Fibroblast of lung (primary cell): ENCODE measurements at regions not wholly inside any gene's neighbourhood (a gene's known extent, or its start where the extent isn't known, plus 50 kb on each side); places are given as distances from the start of the nearest gene placed in this dataset.

ENCODE experiments used
- DNase-seq, 2 donors: peaks; one replicate each; pipeline versions ENCODE4 v3.0.0 to v3.0.0-alpha.2; 2010; ENCODE audit warnings: low read depth in 2 of 2
- H2AFZ ChIP-seq: 2 replicates; pipeline ENCODE4 v1.5.1; 2012; ENCODE audit warnings: low read length, control low read depth, inconsistent platforms
- H3K27ac ChIP-seq: 2 replicates; pipeline ENCODE4 v1.5.1; 2011; ENCODE audit warnings: low read length, control low read depth; ENCODE audit not compliant: insufficient read depth
- H3K27me3 ChIP-seq: 2 replicates; pipeline ENCODE4 v1.5.1; 2011; ENCODE audit warnings: mild to moderate bottlenecking, low read length; ENCODE audit not compliant: control insufficient read depth, insufficient read depth
- H3K36me3 ChIP-seq: 2 replicates; pipeline ENCODE4 v1.5.1; 2011; ENCODE audit warnings: low read length; ENCODE audit not compliant: control insufficient read depth, insufficient read depth
- H3K4me1 ChIP-seq: 2 replicates; pipeline ENCODE4 v1.5.1; 2011; ENCODE audit warnings: low read length; ENCODE audit not compliant: control insufficient read depth, insufficient read depth; ENCODE audit errors: extremely low read depth
- H3K4me2 ChIP-seq: 2 replicates; pipeline ENCODE4 v1.5.1; 2011; ENCODE audit warnings: low read length, control low read depth; ENCODE audit not compliant: insufficient read depth; ENCODE audit errors: extremely low read depth
- H3K4me3 ChIP-seq, 4 experiments: fragments of 200-600 bp in 1 of 4; sonication (generic) in 1 of 4; replicated peaks in 1 of 4; 2 replicates each; pipeline ENCODE4 v1.5.1; 2011 to 2016; ENCODE audit warnings: low read length in 4 of 4, low read depth in 3 of 4, mild to moderate bottlenecking in 3 of 4, control low read depth in 2 of 4, inconsistent platforms in 1 of 4, mixed read lengths in 1 of 4; ENCODE audit not compliant: insufficient read depth in 1 of 4; ENCODE audit errors: control extremely low read depth in 1 of 4
- H3K79me2 ChIP-seq: 2 replicates; pipeline ENCODE4 v1.5.1; 2012; ENCODE audit warnings: mild to moderate bottlenecking, low read length, inconsistent platforms; ENCODE audit not compliant: control insufficient read depth, insufficient read depth
- H3K9ac ChIP-seq: 2 replicates; pipeline ENCODE4 v1.5.1; 2011; ENCODE audit warnings: mild to moderate bottlenecking, low read length, control low read depth; ENCODE audit not compliant: insufficient read depth
- H3K9me3 ChIP-seq: 2 replicates; pipeline ENCODE4 v1.5.1; 2012; ENCODE audit warnings: low read depth, low read length; ENCODE audit not compliant: control insufficient read depth, insufficient read depth
- H4K20me1 ChIP-seq: 2 replicates; pipeline ENCODE4 v1.5.1; 2011; ENCODE audit warnings: low read length; ENCODE audit not compliant: control insufficient read depth, insufficient read depth; ENCODE audit errors: extremely low read depth
- CTCF ChIP-seq, 2 donors: IDR thresholded peaks in 1 of 2; conservative IDR thresholded peaks in 1 of 2; 1 replicate in 1 of 2; 2 replicates in 1 of 2; pipeline ENCODE4 v1.5.1; 2011 to 2012; ENCODE audit warnings: low read length in 2 of 2, control low read depth in 1 of 2, inconsistent platforms in 1 of 2, low read depth in 1 of 2, mild to moderate bottlenecking in 1 of 2
- EZH2 ChIP-seq: IDR thresholded peaks from 2 replicates; pipeline ENCODE4 v1.5.1; 2012; ENCODE audit warnings: low read length, control low read depth, mild to moderate bottlenecking; ENCODE audit errors: missing control alignments

- Histone ChIP-seq H3K9ac (no peak overlapping the region), H3K36me3 (no peaks in the 10 kb centered on the region)
- DNase-seq: peak in 1 of 2 donors; percentile 49
Observed at GRCh38 chr4:151866592-151866918, 105.7 kb upstream of the GATB start.

GRCh38 chr4:151865744-151866591, 105.2 kb upstream of the GATB start:
- Histone ChIP-seq H4K20me1 (no peaks in the 10 kb centered on the region), H3K79me2 (no peaks in the 10 kb centered on the region), H3K4me1 (no peaks in the 10 kb centered on the region), H3K9ac (no peak overlapping the region), H3K27ac (no peak overlapping the region), H3K36me3 (no peaks in the 10 kb centered on the region), H2AFZ (no peak overlapping the region), H3K4me2 (no peak overlapping the region), H3K27me3 (no peaks in the 10 kb centered on the region), H3K9me3 (no peaks in the 10 kb centered on the region), H3K4me3 (no peak overlapping the region)
- TF ChIP-seq CTCF (conservative IDR thresholded peaks at IDR 0.05 in 1 of 2, IDR thresholded peaks at IDR 0.05 in 1 of 2; ENCODE audit: low read depth in 1 of 2, low read length in 2 of 2) (no peak), EZH2 (no peak)
- DNase-seq: no peak

More at GRCh38 chr4:151866592-151866918, 105.7 kb upstream of the GATB start:
- Histone ChIP-seq H3K27me3 (no peaks in the 10 kb centered on the region), H3K79me2 (no peaks in the 10 kb centered on the region), H2AFZ (no peak overlapping the region), H3K27ac (no peak overlapping the region), H4K20me1 (no peaks in the 10 kb centered on the region), H3K9me3 (no peaks in the 10 kb centered on the region), H3K4me3 (no peak overlapping the region), H3K4me2 (no peak overlapping the region), H3K4me1 (no peaks in the 10 kb centered on the region)
- TF ChIP-seq EZH2: no peak
- no peak for TF ChIP-seq CTCF (conservative IDR thresholded peaks at IDR 0.05 in 1 of 2, IDR thresholded peaks at IDR 0.05 in 1 of 2; ENCODE audit: low read depth in 1 of 2, low read length in 2 of 2)

GRCh38 chr4:151865312-151865711, 104.5 kb upstream of the GATB start:
- no peak for DNase-seq
- TF ChIP-seq EZH2 (no peak), CTCF (conservative IDR thresholded peaks at IDR 0.05 in 1 of 2, IDR thresholded peaks at IDR 0.05 in 1 of 2; ENCODE audit: low read depth in 1 of 2, low read length in 2 of 2) (no peak)
- H3K79me2 ChIP-seq: no peaks in the 10 kb centered on the region
- H3K9me3 ChIP-seq: no peaks in the 10 kb centered on the region
- no peaks in the 10 kb centered on the region for H3K4me1 ChIP-seq
- H2AFZ ChIP-seq: no peak overlapping the region
- H3K4me3 ChIP-seq: no peak overlapping the region
- no peak overlapping the region for H3K27ac ChIP-seq
- no peak overlapping the region for H3K9ac ChIP-seq
- no peaks in the 10 kb centered on the region for H3K36me3 ChIP-seq
- H4K20me1 ChIP-seq: no peaks in the 10 kb centered on the region
- H3K27me3 ChIP-seq: no peaks in the 10 kb centered on the region
- H3K4me2 ChIP-seq: no peak overlapping the region
